ENCODE measurements at regions not wholly inside any gene's neighbourhood (a gene's known extent, or its start where the extent isn't known, plus 50 kb on each side); places are given as distances from the start of the nearest gene placed in this dataset.

GRCh38 chr6:9492790-9493189 lies 922.1 kb downstream of the TFAP2A start:
- WGBS, 2 donors = 55 to 63% methylated on average over 3 of the region's 3 CpGs
- no peak overlapping the region for H3K9ac ChIP-seq (ENCODE audit: insufficient read depth in 1 of 2, low read length in 2 of 2)
- no peaks in the 10 kb centered on the region for H3K27me3 ChIP-seq (ENCODE audit: control insufficient read depth in 3 of 3, insufficient read depth in 3 of 3, low read length in 2 of 3)
- DNase-seq (no peak), ATAC-seq (ENCODE audit: insufficient read depth, low FRiP score) (no peak)
- H3K27ac ChIP-seq (ENCODE audit: low read depth in 1 of 2, low read length in 1 of 2) = no peak overlapping the region
- TF ChIP-seq CTCF (IDR thresholded peaks at IDR 0.05; ENCODE audit: control extremely low read depth, extremely low read depth) = no peak
- no peaks in the 10 kb centered on the region for H3K36me3 ChIP-seq (ENCODE audit: control insufficient read depth in 4 of 4, insufficient read depth in 4 of 4, low read length in 4 of 4)
- H3K9me3 ChIP-seq (ENCODE audit: control insufficient read depth in 4 of 4, insufficient read depth in 3 of 4, low read length in 3 of 4) = no peaks in the 10 kb centered on the region
- no peaks in the 10 kb centered on the region for H3K4me1 ChIP-seq (ENCODE audit: control insufficient read depth in 5 of 5, insufficient read depth in 5 of 5, low read length in 5 of 5)
- H3K4me3 ChIP-seq = no peak overlapping the region

DNA sequence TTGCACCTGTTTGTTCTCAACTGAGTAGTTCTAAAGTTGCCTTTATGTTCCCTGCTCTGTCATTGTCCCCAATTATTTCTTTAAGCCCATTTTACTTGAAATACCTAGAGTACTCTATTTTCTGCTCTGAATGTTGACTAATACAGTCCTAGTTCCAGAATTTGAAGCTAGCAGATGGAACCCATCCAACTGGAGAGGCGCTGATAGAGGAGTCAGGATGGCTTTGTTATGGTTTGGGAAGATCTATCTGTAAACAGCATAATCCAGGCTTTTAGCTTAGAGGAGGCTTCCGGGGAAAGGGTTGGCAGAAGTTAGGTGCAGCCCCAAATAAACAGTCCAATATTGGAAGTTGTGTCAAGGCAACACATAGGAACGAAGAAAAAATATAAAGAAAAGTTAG lies 927.7 kb downstream of the TFAP2A start:
- H3K36me3 ChIP-seq (ENCODE audit: control insufficient read depth in 4 of 4, insufficient read depth in 4 of 4, low read length in 4 of 4) = no peaks in the 10 kb centered on the region
- DNase-seq (peak in 2 of 3 donors; percentile 1 to 32), ATAC-seq (ENCODE audit: insufficient read depth, low FRiP score) (no peak)
- no peak overlapping the region for H3K9ac ChIP-seq (ENCODE audit: insufficient read depth in 1 of 2, low read length in 2 of 2)
- H3K9me3 ChIP-seq (ENCODE audit: control insufficient read depth in 4 of 4, insufficient read depth in 3 of 4, low read length in 3 of 4) = no peaks in the 10 kb centered on the region
- no peak for TF ChIP-seq CTCF (IDR thresholded peaks at IDR 0.05; ENCODE audit: control extremely low read depth, extremely low read depth)
- WGBS, 2 donors = 60 to 67% methylated on average over 3 of the region's 3 CpGs
- no peak overlapping the region for H3K4me3 ChIP-seq
- no peaks in the 10 kb centered on the region for H3K27me3 ChIP-seq (ENCODE audit: control insufficient read depth in 3 of 3, insufficient read depth in 3 of 3, low read length in 2 of 3)
- no peaks in the 10 kb centered on the region for H3K4me1 ChIP-seq (ENCODE audit: control insufficient read depth in 5 of 5, insufficient read depth in 5 of 5, low read length in 5 of 5)
- H3K27ac ChIP-seq (ENCODE audit: low read depth in 1 of 2, low read length in 1 of 2) = no peak overlapping the region

DNA sequence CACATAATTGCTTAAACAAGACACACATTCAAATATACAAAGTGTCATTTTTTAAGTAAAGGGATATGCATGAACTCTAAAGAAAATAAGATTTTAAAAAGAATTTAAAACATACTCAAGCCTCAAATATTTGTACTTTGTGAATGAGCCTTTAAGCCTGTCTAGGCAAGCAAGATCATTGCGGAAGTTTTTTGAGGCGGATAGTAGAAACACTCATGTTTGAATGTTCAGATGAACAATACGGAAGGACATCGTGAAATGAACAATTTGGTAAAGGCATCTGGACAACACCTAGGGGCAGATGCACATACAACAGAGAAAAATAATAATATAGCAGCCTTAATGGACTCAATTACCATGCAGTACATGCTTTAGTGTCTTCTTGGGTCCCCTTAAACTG lies 928.9 kb downstream of the TFAP2A start:
- no peak for TF ChIP-seq CTCF (IDR thresholded peaks at IDR 0.05; ENCODE audit: control extremely low read depth, extremely low read depth)
- Histone ChIP-seq H3K27me3 (ENCODE audit: control insufficient read depth in 3 of 3, insufficient read depth in 3 of 3, low read length in 2 of 3) (no peaks in the 10 kb centered on the region), H3K4me1 (ENCODE audit: control insufficient read depth in 5 of 5, insufficient read depth in 5 of 5, low read length in 5 of 5) (no peaks in the 10 kb centered on the region), H3K9ac (ENCODE audit: insufficient read depth in 1 of 2, low read length in 2 of 2) (no peak overlapping the region), H3K36me3 (ENCODE audit: control insufficient read depth in 4 of 4, insufficient read depth in 4 of 4, low read length in 4 of 4) (no peaks in the 10 kb centered on the region), H3K4me3 (no peak overlapping the region), H3K9me3 (ENCODE audit: control insufficient read depth in 4 of 4, insufficient read depth in 3 of 4, low read length in 3 of 4) (no peaks in the 10 kb centered on the region), H3K27ac (ENCODE audit: low read depth in 1 of 2, low read length in 1 of 2) (no peak overlapping the region)
- DNase-seq (no peak), ATAC-seq (ENCODE audit: insufficient read depth, low FRiP score) (no peak)
- WGBS, 2 donors = 94 to 98% methylated on average over 4 of the region's 4 CpGs

- H3K4me3 ChIP-seq = no peak overlapping the region
- H3K9me3 ChIP-seq (ENCODE audit: control insufficient read depth in 4 of 4, insufficient read depth in 3 of 4, low read length in 3 of 4) = no peaks in the 10 kb centered on the region
- H3K4me1 ChIP-seq (ENCODE audit: control insufficient read depth in 5 of 5, insufficient read depth in 5 of 5, low read length in 5 of 5) = no peaks in the 10 kb centered on the region
- H3K27ac ChIP-seq (ENCODE audit: low read depth in 1 of 2, low read length in 1 of 2) = no peak overlapping the region
- no peaks in the 10 kb centered on the region for H3K36me3 ChIP-seq (ENCODE audit: control insufficient read depth in 4 of 4, insufficient read depth in 4 of 4, low read length in 4 of 4)
- WGBS, 2 donors = 55 to 64% methylated on average over 1 of the region's 1 CpG
- TF ChIP-seq CTCF (IDR thresholded peaks at IDR 0.05; ENCODE audit: control extremely low read depth, extremely low read depth) = no peak
- ATAC-seq (ENCODE audit: insufficient read depth, low FRiP score) = no peak
- no peak for DNase-seq
- no peaks in the 10 kb centered on the region for H3K27me3 ChIP-seq (ENCODE audit: control insufficient read depth in 3 of 3, insufficient read depth in 3 of 3, low read length in 2 of 3)
- H3K9ac ChIP-seq (ENCODE audit: insufficient read depth in 1 of 2, low read length in 2 of 2) = no peak overlapping the region
Observed at GRCh38 chr6:9484686-9485085, 930.2 kb downstream of the TFAP2A start.
